ENCODE measurements at regions not wholly inside any gene's neighbourhood (a gene's known extent, or its start where the extent isn't known, plus 50 kb on each side); places are given as distances from the start of the nearest gene placed in this dataset.

DNA sequence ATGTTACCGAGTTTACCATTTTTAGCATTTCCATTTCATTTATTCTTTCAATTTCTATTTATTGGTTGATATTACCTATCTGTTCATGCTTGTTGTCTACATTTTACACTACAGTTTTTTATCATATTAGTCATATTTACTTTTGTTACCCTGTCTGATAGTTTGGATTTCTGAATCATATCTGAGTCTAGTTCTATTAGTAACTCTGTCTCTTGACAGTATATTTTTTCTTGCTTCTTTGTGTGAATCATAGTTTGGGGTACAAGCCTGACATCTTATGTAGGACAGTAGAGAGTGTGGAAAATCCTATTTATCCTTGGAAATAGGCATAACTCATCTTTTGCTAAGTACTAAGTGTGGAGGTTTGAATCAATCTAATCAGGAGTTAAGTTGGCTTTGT lies 263.9 kb upstream of the SESN3 start:
- TF ChIP-seq, protein P1, sequence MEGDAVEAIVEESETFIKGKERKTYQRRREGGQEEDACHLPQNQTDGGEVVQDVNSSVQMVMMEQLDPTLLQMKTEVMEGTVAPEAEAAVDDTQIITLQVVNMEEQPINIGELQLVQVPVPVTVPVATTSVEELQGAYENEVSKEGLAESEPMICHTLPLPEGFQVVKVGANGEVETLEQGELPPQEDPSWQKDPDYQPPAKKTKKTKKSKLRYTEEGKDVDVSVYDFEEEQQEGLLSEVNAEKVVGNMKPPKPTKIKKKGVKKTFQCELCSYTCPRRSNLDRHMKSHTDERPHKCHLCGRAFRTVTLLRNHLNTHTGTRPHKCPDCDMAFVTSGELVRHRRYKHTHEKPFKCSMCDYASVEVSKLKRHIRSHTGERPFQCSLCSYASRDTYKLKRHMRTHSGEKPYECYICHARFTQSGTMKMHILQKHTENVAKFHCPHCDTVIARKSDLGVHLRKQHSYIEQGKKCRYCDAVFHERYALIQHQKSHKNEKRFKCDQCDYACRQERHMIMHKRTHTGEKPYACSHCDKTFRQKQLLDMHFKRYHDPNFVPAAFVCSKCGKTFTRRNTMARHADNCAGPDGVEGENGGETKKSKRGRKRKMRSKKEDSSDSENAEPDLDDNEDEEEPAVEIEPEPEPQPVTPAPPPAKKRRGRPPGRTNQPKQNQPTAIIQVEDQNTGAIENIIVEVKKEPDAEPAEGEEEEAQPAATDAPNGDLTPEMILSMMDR (conservative IDR thresholded peaks at IDR 0.05 in 1 of 2, IDR thresholded peaks at IDR 0.05 in 1 of 2; ENCODE audit: extremely low read depth in 1 of 2, insufficient read depth in 1 of 2, low read depth in 1 of 2, low read length in 2 of 2), result no peak
- no peak for TF ChIP-seq EZH2 (IDR thresholded peaks at IDR 0.05; ENCODE audit: borderline replicate concordance, low read length)

Data from mammary epithelial cell (primary cell).